Nephron (organoid): ENCODE measurements at regions not wholly inside any gene's neighbourhood (a gene's known extent, or its start where the extent isn't known, plus 50 kb on each side); places are given as distances from the start of the nearest gene placed in this dataset.

Experiments used
- H3K27ac Mint-ChIP-seq, 3 experiments: 2 replicates each; pipeline ENCODE4 v1.8.0; 2020; ENCODE audit warnings: mixed read lengths in 3 of 3, mild to moderate bottlenecking in 2 of 3, moderate library complexity in 1 of 3
- H3K27me3 Mint-ChIP-seq: 2 replicates; pipeline ENCODE4 v1.8.0; 2021; ENCODE audit warnings: low read depth, mild to moderate bottlenecking, moderate library complexity, mixed read lengths
- H3K36me3 Mint-ChIP-seq: 2 replicates; pipeline ENCODE4 v1.8.0; 2020; ENCODE audit warnings: low read depth, mixed read lengths
- H3K4me1 Mint-ChIP-seq: 2 replicates; pipeline ENCODE4 v1.8.0; 2020; ENCODE audit warnings: mixed read lengths
- H3K4me3 Mint-ChIP-seq, 3 experiments: 2 replicates each; pipeline ENCODE4 v1.8.0; 2020; ENCODE audit warnings: mild to moderate bottlenecking in 3 of 3, mixed read lengths in 3 of 3, moderate library complexity in 2 of 3
- H3K9me3 Mint-ChIP-seq: 2 replicates; pipeline ENCODE4 v1.8.0; 2020; ENCODE audit warnings: mixed read lengths
- TF ChIP-seq, protein P1 (sequence below), 3 experiments: fragments of 200-600 bp; sonication (generic); IDR thresholded peaks; one replicate each; pipeline ENCODE4 v1.5.0; 2021; ENCODE audit warnings: antibody characterized with exemption in 3 of 3; ENCODE audit not compliant: unreplicated experiment in 3 of 3

DNA sequence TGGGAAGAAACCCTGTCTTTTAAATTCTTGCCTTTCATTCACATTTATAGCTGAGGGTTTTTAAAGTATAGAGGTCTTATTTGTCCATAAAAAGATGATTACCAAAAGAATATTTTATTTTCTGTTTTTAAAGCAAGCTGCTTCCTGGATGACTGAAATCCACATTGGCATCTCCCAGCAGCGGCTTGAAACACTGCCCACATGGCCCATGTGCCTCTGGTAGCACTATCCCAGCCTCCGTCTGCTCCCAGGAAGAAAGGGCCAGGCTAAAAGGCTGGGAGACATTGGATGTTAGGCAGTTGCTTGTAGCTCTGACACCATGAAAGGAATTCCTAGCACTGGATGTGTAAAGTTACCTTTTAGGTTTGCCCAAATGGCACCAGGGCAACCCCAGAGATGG lies 169.9 kb upstream of the CACNA1E start:
- no peaks in the 10 kb centered on the region for H3K36me3 Mint-ChIP-seq
- TF ChIP-seq, protein P1, sequence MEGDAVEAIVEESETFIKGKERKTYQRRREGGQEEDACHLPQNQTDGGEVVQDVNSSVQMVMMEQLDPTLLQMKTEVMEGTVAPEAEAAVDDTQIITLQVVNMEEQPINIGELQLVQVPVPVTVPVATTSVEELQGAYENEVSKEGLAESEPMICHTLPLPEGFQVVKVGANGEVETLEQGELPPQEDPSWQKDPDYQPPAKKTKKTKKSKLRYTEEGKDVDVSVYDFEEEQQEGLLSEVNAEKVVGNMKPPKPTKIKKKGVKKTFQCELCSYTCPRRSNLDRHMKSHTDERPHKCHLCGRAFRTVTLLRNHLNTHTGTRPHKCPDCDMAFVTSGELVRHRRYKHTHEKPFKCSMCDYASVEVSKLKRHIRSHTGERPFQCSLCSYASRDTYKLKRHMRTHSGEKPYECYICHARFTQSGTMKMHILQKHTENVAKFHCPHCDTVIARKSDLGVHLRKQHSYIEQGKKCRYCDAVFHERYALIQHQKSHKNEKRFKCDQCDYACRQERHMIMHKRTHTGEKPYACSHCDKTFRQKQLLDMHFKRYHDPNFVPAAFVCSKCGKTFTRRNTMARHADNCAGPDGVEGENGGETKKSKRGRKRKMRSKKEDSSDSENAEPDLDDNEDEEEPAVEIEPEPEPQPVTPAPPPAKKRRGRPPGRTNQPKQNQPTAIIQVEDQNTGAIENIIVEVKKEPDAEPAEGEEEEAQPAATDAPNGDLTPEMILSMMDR (IDR thresholded peaks at IDR 0.05; ENCODE audit: unreplicated experiment in 3 of 3): no peak
- no peak overlapping the region for H3K4me3 Mint-ChIP-seq
- H3K4me1 Mint-ChIP-seq: peaks cover 17% of the 10 kb centered on the region
- no peaks in the 10 kb centered on the region for H3K9me3 Mint-ChIP-seq
- H3K27ac Mint-ChIP-seq: no peak overlapping the region
- H3K27me3 Mint-ChIP-seq: peaks cover 79% of the 10 kb centered on the region

DNA sequence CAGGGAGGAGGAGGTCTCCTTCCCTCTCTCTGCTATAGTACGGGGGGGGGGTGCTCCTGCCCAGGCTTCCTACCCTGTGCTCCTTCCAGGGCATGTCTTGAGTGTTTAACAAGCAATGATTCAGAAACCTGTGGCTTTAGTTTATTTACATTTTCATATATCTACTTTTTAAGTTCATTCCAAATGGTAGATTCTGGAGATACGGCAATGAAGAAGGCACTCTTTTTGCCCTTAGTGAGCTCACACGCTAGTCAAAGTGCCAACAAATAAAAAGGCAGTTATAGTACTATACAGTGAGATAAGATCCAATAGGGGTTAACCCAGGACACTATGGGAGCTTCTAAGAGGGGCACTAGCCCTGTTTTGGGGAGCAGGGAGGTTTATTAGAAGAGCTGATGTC lies 169.3 kb upstream of the CACNA1E start:
- Mint-ChIP-seq H3K9me3 (no peaks in the 10 kb centered on the region), H3K27me3 (peaks cover 79% of the 10 kb centered on the region), H3K4me1 (peaks cover 22% of the 10 kb centered on the region), H3K27ac (no peak overlapping the region), H3K4me3 (no peak overlapping the region), H3K36me3 (no peaks in the 10 kb centered on the region)
- TF ChIP-seq, protein P1 (IDR thresholded peaks at IDR 0.05; ENCODE audit: unreplicated experiment in 3 of 3): no peak

DNA sequence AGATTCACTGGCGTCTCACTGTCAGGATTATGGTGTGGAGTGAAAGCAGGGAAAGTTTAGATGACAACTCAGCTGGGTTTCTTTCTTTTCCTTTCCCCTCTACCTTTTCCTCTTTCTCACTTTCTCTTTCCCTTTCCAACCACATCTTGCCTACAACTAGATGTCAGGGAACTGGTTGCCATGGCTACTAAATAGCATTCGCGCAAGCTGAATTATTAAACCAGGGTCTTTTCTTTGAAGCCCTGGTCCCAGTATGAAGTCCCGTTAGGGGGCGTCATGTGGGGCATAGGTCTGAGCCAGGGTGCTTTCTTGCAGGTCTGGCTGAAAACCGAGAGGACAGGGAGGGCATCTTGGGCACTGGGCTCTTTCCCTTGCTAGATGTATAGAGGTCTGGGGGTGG lies 168.4 kb upstream of the CACNA1E start:
- Mint-ChIP-seq H3K27ac (no peak overlapping the region), H3K27me3 (peaks cover 89% of the 10 kb centered on the region), H3K4me3 (peak overlapping the region in 1 of 3 experiments; percentile 4), H3K9me3 (no peaks in the 10 kb centered on the region), H3K4me1 (peaks cover 25% of the 10 kb centered on the region), H3K36me3 (no peaks in the 10 kb centered on the region)
- TF ChIP-seq, protein P1 (IDR thresholded peaks at IDR 0.05; ENCODE audit: unreplicated experiment in 3 of 3): no peak

DNA sequence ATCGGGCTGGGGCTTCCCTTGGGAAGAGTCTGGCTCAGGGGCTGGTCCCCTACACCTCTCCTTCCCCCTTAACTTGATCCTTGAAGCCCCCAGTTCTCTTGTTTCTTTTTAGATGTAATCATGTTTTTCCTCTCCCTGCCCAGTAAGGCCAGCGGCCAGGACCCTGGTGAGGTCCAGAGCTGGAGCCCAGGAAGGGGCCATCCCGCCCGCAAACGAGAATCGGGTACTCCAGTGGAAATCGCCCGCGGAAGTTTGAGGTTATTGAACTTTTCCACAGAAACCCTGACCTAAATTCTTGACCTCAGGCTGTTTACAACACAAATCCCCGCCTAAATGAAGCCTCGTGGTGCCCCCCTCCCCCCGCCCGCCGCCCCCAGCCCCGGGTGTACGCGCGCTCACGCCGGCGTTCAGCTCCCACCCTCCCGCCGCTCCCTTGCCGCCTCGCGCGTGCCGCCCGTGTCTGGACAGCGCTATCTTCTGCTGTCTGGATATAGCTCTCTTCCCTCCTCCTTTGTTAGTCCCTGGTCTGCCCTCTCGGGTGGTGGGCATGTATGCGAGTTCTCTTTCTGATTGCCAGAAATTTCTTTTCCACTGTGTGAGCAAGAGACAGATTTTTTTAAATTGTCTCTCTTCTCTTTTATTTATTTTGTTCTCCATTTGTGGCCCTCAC lies 165.9 kb upstream of the CACNA1E start:
- Mint-ChIP-seq H3K36me3 (no peaks in the 10 kb centered on the region), H3K4me3 (peak overlapping the region; percentile 61 to 76 (median 70)), H3K4me1 (peaks cover 25% of the 10 kb centered on the region), H3K9me3 (no peaks in the 10 kb centered on the region), H3K27me3 (peaks cover 100% of the 10 kb centered on the region), H3K27ac (no peak overlapping the region)
- TF ChIP-seq, protein P1 (IDR thresholded peaks at IDR 0.05; ENCODE audit: unreplicated experiment in 3 of 3): no peak

DNA sequence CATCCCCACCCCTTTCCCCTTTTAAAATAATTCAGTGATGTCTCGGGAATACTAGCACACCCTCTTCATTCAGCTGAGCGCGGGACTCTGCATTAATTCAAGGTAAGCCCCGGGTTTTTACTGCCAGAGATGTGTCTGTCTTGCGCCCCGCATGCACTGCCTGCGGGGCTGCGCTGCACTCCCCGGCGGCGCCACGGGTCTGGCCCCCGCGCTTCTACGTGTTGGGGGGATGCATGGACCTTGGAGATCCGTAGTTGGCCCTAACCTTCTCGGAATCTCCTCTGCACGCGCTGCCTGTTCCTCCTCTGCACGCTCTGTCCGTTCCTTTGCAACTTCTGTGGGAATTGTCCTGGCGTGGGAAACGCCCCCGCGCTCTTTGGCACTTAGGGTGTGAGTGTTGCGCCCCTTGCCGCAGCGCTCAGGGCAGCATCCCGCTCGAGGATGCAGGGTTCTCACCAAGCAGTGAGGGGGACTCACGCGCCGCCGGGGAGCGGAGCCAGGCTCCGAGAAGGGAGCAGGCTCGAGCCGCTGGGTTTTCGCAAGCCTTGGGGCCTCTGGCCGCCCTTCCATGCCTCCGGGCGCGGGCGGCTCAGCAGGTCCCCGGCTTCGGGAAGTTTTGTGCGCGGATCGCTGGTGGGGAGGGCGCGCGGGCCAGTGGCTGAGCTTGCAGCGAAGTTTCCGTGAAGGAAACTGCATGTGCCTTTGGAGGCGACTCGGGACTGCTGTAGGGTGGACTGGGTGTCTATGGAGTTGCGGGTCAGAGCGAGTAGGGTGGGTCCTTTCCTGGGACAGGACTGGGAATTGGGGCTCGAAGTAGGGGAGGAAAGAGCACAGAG lies 165.1 kb upstream of the CACNA1E start:
- Mint-ChIP-seq H3K4me3 (peak overlapping the region; percentile 82 to 83 (median 83)), H3K27ac (no peak overlapping the region), H3K9me3 (no peaks in the 10 kb centered on the region), H3K4me1 (peaks cover 25% of the 10 kb centered on the region), H3K36me3 (no peaks in the 10 kb centered on the region), H3K27me3 (peaks cover 96% of the 10 kb centered on the region)
- TF ChIP-seq, protein P1 (IDR thresholded peaks at IDR 0.05; ENCODE audit: unreplicated experiment in 3 of 3): no peak
